Gastroesophageal sphincter (tissue), 4 donors: ENCODE measurements at regions not wholly inside any gene's neighbourhood (a gene's known extent, or its start where the extent isn't known, plus 50 kb on each side); places are given as distances from the start of the nearest gene placed in this dataset.

Experiments
- ATAC-seq: fragments of 150-250 bp; one replicate; pipeline ENCODE4 v1.9.1; 2016; ENCODE audit warnings: mild to moderate bottlenecking, moderate library complexity
- H3K27ac ChIP-seq, 4 donors: fragments of 200-600 bp; sonication (generic) in 3 of 4; 1 replicate in 3 of 4; 2 replicates in 1 of 4; pipeline ENCODE4 v1.5.1; 2016 to 2019
- H3K27me3 ChIP-seq: fragments of 200-600 bp; sonication (generic); one replicate; pipeline ENCODE4 v1.5.1; 2019
- H3K36me3 ChIP-seq, 2 donors: fragments of 200-600 bp; sonication (generic); one replicate each; pipeline ENCODE4 v1.5.1; 2019; ENCODE audit warnings: control low read depth in 1 of 2
- H3K4me1 ChIP-seq, 3 donors: fragments of 200-600 bp; sonication (generic); 1 replicate in 2 of 3; 2 replicates in 1 of 3; pipeline ENCODE4 v1.5.1; 2016 to 2019; ENCODE audit warnings: control low read depth in 2 of 3
- H3K4me3 ChIP-seq, 2 donors: fragments of 200-600 bp; sonication (generic); one replicate each; pipeline ENCODE4 v1.5.1; 2019; ENCODE audit warnings: mild to moderate bottlenecking in 1 of 2, moderate library complexity in 1 of 2
- H3K9me3 ChIP-seq, 3 donors: fragments of 200-600 bp; sonication (generic); one replicate each; pipeline ENCODE4 v1.5.1; 2017 to 2019; ENCODE audit warnings: control low read depth in 2 of 3
- CTCF ChIP-seq, 4 experiments: fragments of 200-600 bp in 2 of 4; fragments of 450-650 bp in 2 of 4; sonication (generic) in 1 of 4; IDR thresholded peaks; one replicate each; pipeline ENCODE4 v1.5.1; 2017 to 2019; ENCODE audit warnings: antibody characterized with exemption in 4 of 4, mild to moderate bottlenecking in 2 of 4, moderate library complexity in 2 of 4
- EP300 ChIP-seq: sonication (generic); formaldehyde crosslinking; IDR thresholded peaks from one replicate; pipeline ENCODE4 v1.6.1; 2017; ENCODE audit warnings: antibody characterized with exemption, mild to moderate bottlenecking
- POLR2A ChIP-seq, 2 donors: fragments of 450-650 bp; IDR thresholded peaks; one replicate each; pipeline ENCODE4 v1.6.1; 2017; ENCODE audit warnings: antibody characterized with exemption in 2 of 2, mild to moderate bottlenecking in 2 of 2, moderate library complexity in 1 of 2
- POLR2AphosphoS5 ChIP-seq: sonication (generic); formaldehyde crosslinking; IDR thresholded peaks from one replicate; pipeline ENCODE4 v1.6.1; 2017; ENCODE audit warnings: antibody characterized with exemption
- WGBS, 2 donors: methylation state at CpG; one replicate each; pipeline ENCODE4 v1.1.5; 2018; ENCODE audit warnings: low coverage in 1 of 2; 5-methylcytosine and 5-hydroxymethylcytosine counted together

- peaks cover 0 to 4% (median 0%) of the 10 kb centered on the region in 3 donors for H3K9me3 ChIP-seq
- H3K27me3 ChIP-seq, result no peaks in the 10 kb centered on the region
- TF ChIP-seq POLR2A (IDR thresholded peaks at IDR 0.05) (no peak), CTCF (IDR thresholded peaks at IDR 0.05) (no peak), POLR2AphosphoS5 (no peak), EP300 (no peak)
- no peak for ATAC-seq
- H3K27ac ChIP-seq, result no peak overlapping the region
- no peaks in the 10 kb centered on the region for H3K36me3 ChIP-seq
- WGBS, 2 donors, result no CpG with 5 or more reads among the region's 4 CpGs
- H3K4me3 ChIP-seq, result no peak overlapping the region
- H3K4me1 ChIP-seq, result no peaks in the 10 kb centered on the region
These were observed 108.5 kb upstream of the CHD6 start for GRCh38 chr20:41726727-41727126.

GRCh38 chr20:41719151-41719550, 101.0 kb upstream of the CHD6 start:
- Histone ChIP-seq H3K4me3 (no peak overlapping the region), H3K27me3 (peaks cover 4% of the 10 kb centered on the region), H3K4me1 (no peaks in the 10 kb centered on the region), H3K27ac (no peak overlapping the region), H3K9me3 (peaks cover 0 to 4% (median 0%) of the 10 kb centered on the region in 3 donors), H3K36me3 (no peaks in the 10 kb centered on the region)
- no peak for ATAC-seq
- no peak for TF ChIP-seq POLR2A (IDR thresholded peaks at IDR 0.05)
- no peak for TF ChIP-seq CTCF (IDR thresholded peaks at IDR 0.05)
- no peak for TF ChIP-seq POLR2AphosphoS5
- TF ChIP-seq EP300, result no peak
- WGBS, 2 donors, result 89 to 93% methylated on average over 1 to 3 of the region's 4 CpGs

DNA sequence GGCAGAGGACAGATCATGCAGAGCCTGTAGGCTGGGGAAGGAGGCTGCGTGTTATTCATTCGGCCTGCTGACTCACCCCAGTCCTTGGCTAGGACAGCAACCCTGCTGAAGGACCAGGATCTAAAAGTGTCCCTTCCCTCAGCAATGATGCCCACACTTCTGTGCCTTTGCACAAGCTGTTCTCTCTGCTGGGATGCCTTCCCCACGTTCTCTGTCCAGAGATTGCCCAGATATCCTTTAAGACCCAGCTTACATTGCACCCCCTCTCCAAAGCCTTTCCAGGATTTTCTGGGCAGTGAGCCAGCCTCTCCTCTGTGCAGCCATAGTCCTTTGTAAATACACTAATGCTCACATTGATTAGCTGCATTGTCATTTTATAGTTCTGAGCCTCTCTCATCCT, 99.3 kb upstream of the CHD6 start:
- Histone ChIP-seq H3K27me3 (peaks cover 4% of the 10 kb centered on the region), H3K9me3 (peaks cover 0 to 2% (median 0%) of the 10 kb centered on the region in 3 donors), H3K36me3 (no peaks in the 10 kb centered on the region), H3K4me3 (no peak overlapping the region), H3K27ac (no peak overlapping the region), H3K4me1 (no peaks in the 10 kb centered on the region)
- WGBS, 2 donors, result 54 to 61% methylated on average over 2 to 3 of the region's 3 CpGs
- no peak for TF ChIP-seq EP300
- TF ChIP-seq POLR2A (IDR thresholded peaks at IDR 0.05), result no peak
- TF ChIP-seq CTCF (IDR thresholded peaks at IDR 0.05), result no peak
- no peak for TF ChIP-seq POLR2AphosphoS5
- ATAC-seq, result no peak

GRCh38 chr20:41716911-41717310, 98.7 kb upstream of the CHD6 start:
- Histone ChIP-seq H3K4me1 (no peaks in the 10 kb centered on the region), H3K9me3 (no peaks in the 10 kb centered on the region), H3K4me3 (no peak overlapping the region), H3K36me3 (no peaks in the 10 kb centered on the region), H3K27me3 (peaks cover 4% of the 10 kb centered on the region), H3K27ac (no peak overlapping the region)
- TF ChIP-seq EP300 (no peak), POLR2A (IDR thresholded peaks at IDR 0.05) (no peak), POLR2AphosphoS5 (no peak), CTCF (IDR thresholded peaks at IDR 0.05) (no peak)
- ATAC-seq, result no peak

- ATAC-seq, result no peak
- H3K27me3 ChIP-seq, result peaks cover 4% of the 10 kb centered on the region
- 51 to 94% methylated on average over 2 to 3 of the region's 3 CpGs for WGBS, 2 donors
- no peaks in the 10 kb centered on the region for H3K36me3 ChIP-seq
- no peak overlapping the region for H3K27ac ChIP-seq
- H3K4me3 ChIP-seq, result no peak overlapping the region
- TF ChIP-seq EP300 (no peak), POLR2A (IDR thresholded peaks at IDR 0.05) (no peak), CTCF (IDR thresholded peaks at IDR 0.05) (no peak), POLR2AphosphoS5 (no peak)
- no peaks in the 10 kb centered on the region for H3K9me3 ChIP-seq
- no peaks in the 10 kb centered on the region for H3K4me1 ChIP-seq
These were observed 98.3 kb upstream of the CHD6 start for GRCh38 chr20:41716436-41716835.
